ENCODE measurements at regions not wholly inside any gene's neighbourhood (a gene's known extent, or its start where the extent isn't known, plus 50 kb on each side); places are given as distances from the start of the nearest gene placed in this dataset.
"Not testable (repeated sequence)": the region's sequence is repeated elsewhere in the genome, so short reads cannot be mapped to it uniquely, and the experiment has no call there.

GRCh38 chr2:89199453-89200246, 508.2 kb downstream of the RPIA start:
- not testable (repeated sequence) for H3K4me2 ChIP-seq (ENCODE audit: low read length); H4K20me1 ChIP-seq (ENCODE audit: control insufficient read depth, insufficient read depth, low read depth, low read length); H3K36me3 ChIP-seq (ENCODE audit: control insufficient read depth, low read length); H3F3A ChIP-seq (ENCODE audit: control insufficient read depth, insufficient read depth); H3K27me3 ChIP-seq (ENCODE audit: control insufficient read depth, low read length); H3K27ac ChIP-seq (ENCODE audit: low read depth, low read length); H3K9me2 ChIP-seq (replicated peaks; ENCODE audit: control insufficient read depth, low read length); H3K79me2 ChIP-seq (ENCODE audit: control insufficient read depth, low read length); H3K9me3 ChIP-seq (ENCODE audit: control insufficient read depth, insufficient read depth, low read length); H3K4me3 ChIP-seq (ENCODE audit: low read length); H3K4me1 ChIP-seq (ENCODE audit: control insufficient read depth, low read length)

GRCh38 chr2:89200247-89200527, 508.7 kb downstream of the RPIA start:
- not testable (repeated sequence) for H3K79me2 ChIP-seq (ENCODE audit: control insufficient read depth, low read length); H3K27me3 ChIP-seq (ENCODE audit: control insufficient read depth, low read length); H3K36me3 ChIP-seq (ENCODE audit: control insufficient read depth, low read length); H3K4me2 ChIP-seq (ENCODE audit: low read length); H3F3A ChIP-seq (ENCODE audit: control insufficient read depth, insufficient read depth); H3K9me2 ChIP-seq (replicated peaks; ENCODE audit: control insufficient read depth, low read length); H3K27ac ChIP-seq (ENCODE audit: low read depth, low read length); H3K4me1 ChIP-seq (ENCODE audit: control insufficient read depth, low read length); H4K20me1 ChIP-seq (ENCODE audit: control insufficient read depth, insufficient read depth, low read depth, low read length); H3K4me3 ChIP-seq (ENCODE audit: low read length); H3K9me3 ChIP-seq (ENCODE audit: control insufficient read depth, insufficient read depth, low read length)

- H3K27me3 ChIP-seq (ENCODE audit: control insufficient read depth, low read length); H3K79me2 ChIP-seq (ENCODE audit: control insufficient read depth, low read length); H4K20me1 ChIP-seq (ENCODE audit: control insufficient read depth, insufficient read depth, low read depth, low read length); H3K9me2 ChIP-seq (replicated peaks; ENCODE audit: control insufficient read depth, low read length); H3K36me3 ChIP-seq (ENCODE audit: control insufficient read depth, low read length); H3K4me1 ChIP-seq (ENCODE audit: control insufficient read depth, low read length); H3K27ac ChIP-seq (ENCODE audit: low read depth, low read length); H3F3A ChIP-seq (ENCODE audit: control insufficient read depth, insufficient read depth); H3K4me3 ChIP-seq (ENCODE audit: low read length); H3K9me3 ChIP-seq (ENCODE audit: control insufficient read depth, insufficient read depth, low read length); H3K4me2 ChIP-seq (ENCODE audit: low read length): not testable (repeated sequence)
Observed at GRCh38 chr2:89202518-89202917, 511.0 kb downstream of the RPIA start.

GRCh38 chr2:89205153-89205552, 513.7 kb downstream of the RPIA start:
- H3K36me3 ChIP-seq (ENCODE audit: control insufficient read depth, low read length); H3K4me2 ChIP-seq (ENCODE audit: low read length); H3K79me2 ChIP-seq (ENCODE audit: control insufficient read depth, low read length); H3K9me3 ChIP-seq (ENCODE audit: control insufficient read depth, insufficient read depth, low read length); H3K27ac ChIP-seq (ENCODE audit: low read depth, low read length); H3K4me1 ChIP-seq (ENCODE audit: control insufficient read depth, low read length); H3K27me3 ChIP-seq (ENCODE audit: control insufficient read depth, low read length); H3F3A ChIP-seq (ENCODE audit: control insufficient read depth, insufficient read depth); H3K4me3 ChIP-seq (ENCODE audit: low read length); H3K9me2 ChIP-seq (replicated peaks; ENCODE audit: control insufficient read depth, low read length); H4K20me1 ChIP-seq (ENCODE audit: control insufficient read depth, insufficient read depth, low read depth, low read length): not testable (repeated sequence)

- not testable (repeated sequence) for H3K79me2 ChIP-seq (ENCODE audit: control insufficient read depth, low read length); H3K4me3 ChIP-seq (ENCODE audit: low read length); H3K27me3 ChIP-seq (ENCODE audit: control insufficient read depth, low read length); H3K27ac ChIP-seq (ENCODE audit: low read depth, low read length); H3K36me3 ChIP-seq (ENCODE audit: control insufficient read depth, low read length); H3K9me3 ChIP-seq (ENCODE audit: control insufficient read depth, insufficient read depth, low read length); H3F3A ChIP-seq (ENCODE audit: control insufficient read depth, insufficient read depth); H3K9me2 ChIP-seq (replicated peaks; ENCODE audit: control insufficient read depth, low read length); H3K4me2 ChIP-seq (ENCODE audit: low read length); H3K4me1 ChIP-seq (ENCODE audit: control insufficient read depth, low read length); H4K20me1 ChIP-seq (ENCODE audit: control insufficient read depth, insufficient read depth, low read depth, low read length)
Observed at GRCh38 chr2:89208144-89208932, 516.9 kb downstream of the RPIA start.

- not testable (repeated sequence) for H3K9me3 ChIP-seq (ENCODE audit: control insufficient read depth, insufficient read depth, low read length); H3K4me3 ChIP-seq (ENCODE audit: low read length); H3K9me2 ChIP-seq (replicated peaks; ENCODE audit: control insufficient read depth, low read length); H3K27me3 ChIP-seq (ENCODE audit: control insufficient read depth, low read length); H3K4me2 ChIP-seq (ENCODE audit: low read length); H3K36me3 ChIP-seq (ENCODE audit: control insufficient read depth, low read length); H3K79me2 ChIP-seq (ENCODE audit: control insufficient read depth, low read length); H4K20me1 ChIP-seq (ENCODE audit: control insufficient read depth, insufficient read depth, low read depth, low read length); H3K4me1 ChIP-seq (ENCODE audit: control insufficient read depth, low read length); H3F3A ChIP-seq (ENCODE audit: control insufficient read depth, insufficient read depth); H3K27ac ChIP-seq (ENCODE audit: low read depth, low read length)
Observed at GRCh38 chr2:89213151-89213550, 521.7 kb downstream of the RPIA start.

- not testable (repeated sequence) for H3K27ac ChIP-seq (ENCODE audit: low read depth, low read length); H3K79me2 ChIP-seq (ENCODE audit: control insufficient read depth, low read length); H3K9me2 ChIP-seq (replicated peaks; ENCODE audit: control insufficient read depth, low read length); H3K4me1 ChIP-seq (ENCODE audit: control insufficient read depth, low read length); H3K36me3 ChIP-seq (ENCODE audit: control insufficient read depth, low read length); H4K20me1 ChIP-seq (ENCODE audit: control insufficient read depth, insufficient read depth, low read depth, low read length); H3F3A ChIP-seq (ENCODE audit: control insufficient read depth, insufficient read depth); H3K4me3 ChIP-seq (ENCODE audit: low read length); H3K9me3 ChIP-seq (ENCODE audit: control insufficient read depth, insufficient read depth, low read length); H3K27me3 ChIP-seq (ENCODE audit: control insufficient read depth, low read length); H3K4me2 ChIP-seq (ENCODE audit: low read length)
Observed at GRCh38 chr2:89213811-89214210, 522.3 kb downstream of the RPIA start.

GRCh38 chr2:89221474-89221873, 530.0 kb downstream of the RPIA start:
- H3K4me3 ChIP-seq (ENCODE audit: low read length); H3K36me3 ChIP-seq (ENCODE audit: control insufficient read depth, low read length); H4K20me1 ChIP-seq (ENCODE audit: control insufficient read depth, insufficient read depth, low read depth, low read length); H3K27me3 ChIP-seq (ENCODE audit: control insufficient read depth, low read length); H3K4me2 ChIP-seq (ENCODE audit: low read length); H3K9me3 ChIP-seq (ENCODE audit: control insufficient read depth, insufficient read depth, low read length); H3F3A ChIP-seq (ENCODE audit: control insufficient read depth, insufficient read depth); H3K79me2 ChIP-seq (ENCODE audit: control insufficient read depth, low read length); H3K4me1 ChIP-seq (ENCODE audit: control insufficient read depth, low read length); H3K9me2 ChIP-seq (replicated peaks; ENCODE audit: control insufficient read depth, low read length); H3K27ac ChIP-seq (ENCODE audit: low read depth, low read length): not testable (repeated sequence)

Data from DOHH2 (cell line).